GM12878 (cell line): ENCODE measurements at regions not wholly inside any gene's neighbourhood (a gene's known extent, or its start where the extent isn't known, plus 50 kb on each side); places are given as distances from the start of the nearest gene placed in this dataset.

Experiments used
- ATAC-seq: fragments of 200-7000 bp; cut with Tn5 transposase; 3 replicates; pipeline ENCODE4 v1.9.1; 2020; ENCODE audit warnings: mild to moderate bottlenecking, moderate library complexity
- BruUV-seq: library from RNA; stranded (reverse); fragments of 400-500 nt; replicated peaks from 2 replicates; lab custom pipeline; 2021; lab: Mats Ljungman, UMichigan
- CTCF ChIA-PET: fragments of 300-600 bp; sonication (Branson Sonifier 250); formaldehyde crosslinking; extraction: SDS; loops from one replicate; lab custom pipeline; 2021; ENCODE audit warnings: inconsistent platforms; lab: Yijun Ruan, JAX
- POLR2A ChIA-PET: fragments of 350-600 bp; formaldehyde crosslinking; extraction: SDS; loops from one replicate; lab custom pipeline; 2021; ENCODE audit warnings: inconsistent platforms; lab: Charles Lee
- RAD21 ChIA-PET: fragments of 300-600 bp; sonication (Branson Sonifier 250); formaldehyde crosslinking; loops from one replicate; lab custom pipeline; 2023; ENCODE audit warnings: antibody characterized with exemption; ENCODE audit not compliant: unreplicated experiment; lab: Charles Lee
- SMC1A ChIA-PET: fragments of 300-600 bp; sonication (Branson Sonifier 250); formaldehyde crosslinking; loops from one replicate; lab custom pipeline; 2023; ENCODE audit not compliant: unreplicated experiment, uncharacterized antibody; lab: Charles Lee
- DNase-seq: peaks from one replicate; pipeline ENCODE4 v3.0.0-alpha.2; 2011; ENCODE audit warnings: low read depth, low spot score
- FAIRE-seq: peaks from 3 replicates; lab custom pipeline; 2011; peaks lifted over from hg19 to GRCh38; lab: Jason Lieb, UNC
- H2AFZ ChIP-seq: 2 replicates; pipeline ENCODE4 v1.6.0; 2011; ENCODE audit warnings: low read depth, low read length, control low read depth; ENCODE audit not compliant: control insufficient read depth
- H3K27ac ChIP-seq: 2 replicates; pipeline ENCODE4 v1.5.1; 2011; ENCODE audit warnings: control low read depth; ENCODE audit not compliant: control insufficient read depth, insufficient read depth
- H3K27me3 ChIP-seq, 2 experiments: replicated peaks in 1 of 2; 2 replicates each; pipeline versions ENCODE4 v1.6.0 to v1.6.1; 2011; ENCODE audit warnings: low read length in 1 of 2; ENCODE audit not compliant: control insufficient read depth in 2 of 2, insufficient read depth in 2 of 2
- H3K36me3 ChIP-seq, 2 experiments: 2 replicates each; pipeline ENCODE4 v1.5.1; 2011; ENCODE audit warnings: low read length in 1 of 2; ENCODE audit not compliant: control insufficient read depth in 2 of 2, insufficient read depth in 2 of 2
- H3K4me1 ChIP-seq: 2 replicates; pipeline ENCODE4 v1.6.1; 2011; ENCODE audit warnings: mild to moderate bottlenecking, low read length, moderate library complexity, mixed read lengths; ENCODE audit not compliant: control insufficient read depth, insufficient read depth
- H3K4me2 ChIP-seq: 2 replicates; pipeline ENCODE4 v1.6.0; 2011; ENCODE audit warnings: control low read depth; ENCODE audit not compliant: control insufficient read depth, insufficient read depth
- H3K4me3 ChIP-seq: fragments of 200-600 bp; sonication (generic); 2 replicates; pipeline ENCODE4 v1.5.1; 2016
- H3K79me2 ChIP-seq: 2 replicates; pipeline ENCODE4 v1.6.0; 2011; ENCODE audit warnings: low read length; ENCODE audit not compliant: control insufficient read depth, insufficient read depth
- H3K9ac ChIP-seq: 2 replicates; pipeline ENCODE4 v1.8.0; 2011; ENCODE audit warnings: low read length, control low read depth, mixed read lengths; ENCODE audit not compliant: control insufficient read depth, insufficient read depth
- H3K9me3 ChIP-seq: replicated peaks from 3 replicates; pipeline ENCODE4 v1.5.1; 2011; ENCODE audit warnings: mild to moderate bottlenecking, low read length; ENCODE audit not compliant: control insufficient read depth, insufficient read depth
- H4K20me1 ChIP-seq: 2 replicates; pipeline ENCODE4 v1.6.0; 2011; ENCODE audit not compliant: control insufficient read depth, insufficient read depth
- ASH2L ChIP-seq: fragments of 300-600, 200-600 bp; sonication (generic); IDR thresholded peaks from 2 replicates; pipeline ENCODE4 v1.6.1; 2017; ENCODE audit warnings: low read depth, mild to moderate bottlenecking, borderline replicate concordance
- BACH1 ChIP-seq: fragments of 450-650 bp; IDR thresholded peaks from 2 replicates; pipeline ENCODE4 v1.6.1; 2017; ENCODE audit warnings: mild to moderate bottlenecking, borderline replicate concordance
- BCL11A ChIP-seq: IDR thresholded peaks from 2 replicates; pipeline ENCODE4 v1.6.1; 2011; ENCODE audit warnings: low read depth, low read length
- CBX3 ChIP-seq: fragments of 200-600 bp; sonication (generic); IDR thresholded peaks from 2 replicates; pipeline ENCODE4 v1.6.1; 2016; ENCODE audit warnings: low read depth, borderline replicate concordance
- CHD1 ChIP-seq: IDR thresholded peaks from 2 replicates; pipeline ENCODE4 v1.6.1; 2012; ENCODE audit warnings: low read depth, low read length, improper control_type of control experiment
- CREM ChIP-seq: IDR thresholded peaks from 2 replicates; pipeline ENCODE4 v1.6.1; 2014; ENCODE audit warnings: antibody characterized with exemption, low read depth
- IKZF1 ChIP-seq: fragments of 450-650 bp; conservative IDR thresholded peaks from 2 replicates; pipeline ENCODE4 v1.6.1; 2017; ENCODE audit warnings: antibody characterized with exemption, mild to moderate bottlenecking
- IRF3 ChIP-seq: fragments of 450-650 bp; IDR thresholded peaks from 2 replicates; pipeline ENCODE4 v1.6.1; 2014; ENCODE audit warnings: mild to moderate bottlenecking
- JUNB ChIP-seq: IDR thresholded peaks from 2 replicates; pipeline ENCODE4 v1.6.1; 2016; ENCODE audit warnings: antibody characterized with exemption, mild to moderate bottlenecking
- MEF2A ChIP-seq: IDR thresholded peaks from 2 replicates; pipeline ENCODE4 v1.6.1; 2011; ENCODE audit warnings: low read depth, mild to moderate bottlenecking, low read length, moderate library complexity; ENCODE audit not compliant: insufficient read depth
- MEF2B ChIP-seq: fragments of 450-650 bp; IDR thresholded peaks from 2 replicates; pipeline ENCODE4 v1.6.1; 2018; ENCODE audit warnings: mild to moderate bottlenecking, moderate library complexity; ENCODE audit not compliant: partially characterized antibody, poor library complexity, severe bottlenecking
- NR2C1 ChIP-seq: fragments of 450-650 bp; IDR thresholded peaks from 2 replicates; pipeline ENCODE4 v1.6.1; 2017; ENCODE audit warnings: antibody characterized with exemption, mild to moderate bottlenecking, moderate library complexity
- PAX5 ChIP-seq: IDR thresholded peaks from 2 replicates; pipeline ENCODE4 v1.6.1; 2011; ENCODE audit warnings: low read depth, low read length, borderline replicate concordance
- RCOR1 ChIP-seq: conservative IDR thresholded peaks from 2 replicates; pipeline ENCODE4 v1.6.1; 2012; ENCODE audit warnings: low read depth, low read length, improper control_type of control experiment
- SPI1 ChIP-seq: IDR thresholded peaks from 2 replicates; pipeline ENCODE4 v1.6.1; 2011; ENCODE audit warnings: low read depth, mild to moderate bottlenecking, low read length, moderate library complexity, borderline replicate concordance; ENCODE audit not compliant: insufficient read depth
- ZBED1 ChIP-seq: IDR thresholded peaks from 2 replicates; pipeline ENCODE4 v1.6.1; 2016; ENCODE audit warnings: borderline replicate concordance
- ZNF274 ChIP-seq: IDR thresholded peaks from one replicate; pipeline ENCODE4 v1.8.0; 2011; ENCODE audit not compliant: insufficient read length, insufficient read depth
- WGBS: methylation state at CpG from one replicate; pipeline ENCODE4 v1.1.6; 2016; ENCODE audit warnings: low lambda C conversion rate; ENCODE audit not compliant: insufficient replicate concordance, insufficient coverage; ENCODE audit errors: missing lambda C conversion rate; 5-methylcytosine and 5-hydroxymethylcytosine counted together
- in situ Hi-C: fragments of 300-500 bp; cut with MboI; formaldehyde crosslinking; loops from 9 replicates; pipeline ENCODE4 v1.14.3; 2018; ENCODE audit warnings: mixed read lengths
- intact Hi-C: fragments of 100-400 bp; cut with micrococcal nuclease; formaldehyde crosslinking; loops from one replicate; pipeline ENCODE4 v1.14.2; 2022; ENCODE audit not compliant: unreplicated experiment
- TF ChIP-seq, protein P1 (sequence below): fragments of 150-350 bp; IDR thresholded peaks from 2 replicates; pipeline ENCODE4 v1.6.1; 2014; ENCODE audit warnings: mild to moderate bottlenecking, low read depth, low read length
- TF ChIP-seq, protein P2 (sequence below): IDR thresholded peaks from 2 replicates; pipeline ENCODE4 v1.6.1; 2012; ENCODE audit warnings: low read depth, low read length, improper control_type of control experiment

DNA sequence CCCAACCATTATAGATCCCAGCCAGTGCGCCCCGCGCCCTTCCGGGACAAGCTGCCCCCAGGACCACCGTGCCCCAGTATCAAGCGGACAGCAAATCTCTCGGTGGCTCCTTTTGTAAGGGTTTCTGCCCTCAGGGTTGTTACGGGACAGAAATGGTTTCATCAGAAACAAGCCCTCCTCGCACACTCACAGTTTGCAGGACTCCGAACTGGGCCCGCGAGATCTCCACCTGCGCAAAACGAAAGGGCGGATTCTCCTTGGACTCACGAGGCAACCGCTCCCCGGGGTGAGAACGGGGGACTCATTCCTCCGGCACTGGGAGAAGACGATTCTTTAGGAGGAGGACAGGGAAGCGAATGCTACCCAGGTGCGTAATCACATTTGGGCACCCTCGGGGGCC, 51.1 kb upstream of the H6PD start:
- BruUV-seq: no TSS peak
- ATAC-seq: no peak
- POLR2A ChIA-PET: no interaction called here
- Histone ChIP-seq H3K36me3 (0 out of 4 replicates have a peak, but pooled peaks cover 0 to under 1% of the 10 kb centered on the region in 2 experiments), H3K4me2 (peak overlapping the region; percentile 44), H3K9ac (peak overlapping the region; percentile 20; the same call in 1 of the 2 replicates), H3K27ac (no peak overlapping the region), H4K20me1 (no peaks in the 10 kb centered on the region; the same call in 1 of the 2 replicates), H3K9me3 (no peaks in the 10 kb centered on the region), H3K27me3 (no peaks in the 10 kb centered on the region), H2AFZ (no peak overlapping the region; the same call in 1 of the 2 replicates), H3K4me3 (peak overlapping the region; percentile 90), H3K79me2 (peaks cover 54% of the 10 kb centered on the region), H3K4me1 (peaks cover 21% of the 10 kb centered on the region)
- SMC1A ChIA-PET: interaction anchor here (2.0 kb wide), 1 partner anchor 18 kb away, joined by 7 read pairs; no protein-coding TSS in a partner anchor
- RAD21 ChIA-PET: interaction anchor here (0.7 to 1.0 kb wide), 2 partner anchors 42 to 62 kb away, joined by 3 read pairs; no protein-coding TSS in a partner anchor
- 70% methylated on average over 24 of the region's 24 CpGs for WGBS
- intact Hi-C loops (loop anchor here (5.0 kb wide), 1 partner anchor 56 kb away; the partner anchor contains the start of gene GPR157), in situ Hi-C loops (no loop called here)
- no peak for DNase-seq
- CTCF ChIA-PET: interaction anchor here (1.8 kb wide), 1 partner anchor 66 kb away, joined by 5 read pairs; no protein-coding TSS in a partner anchor
- TF ChIP-seq CREM (no peak), SPI1 (no peak), PAX5 (no peak), CBX3 (no peak), ASH2L (no peak), BCL11A (no peak), NR2C1 (no peak), MEF2B (no peak), IKZF1 (no peak), ZNF274 (no peak), IRF3 (no peak), BACH1 (no peak), ZBED1 (no peak), CHD1 (no peak), MEF2A (no peak), JUNB (no peak), RCOR1 (no peak)
- TF ChIP-seq, protein P1, sequence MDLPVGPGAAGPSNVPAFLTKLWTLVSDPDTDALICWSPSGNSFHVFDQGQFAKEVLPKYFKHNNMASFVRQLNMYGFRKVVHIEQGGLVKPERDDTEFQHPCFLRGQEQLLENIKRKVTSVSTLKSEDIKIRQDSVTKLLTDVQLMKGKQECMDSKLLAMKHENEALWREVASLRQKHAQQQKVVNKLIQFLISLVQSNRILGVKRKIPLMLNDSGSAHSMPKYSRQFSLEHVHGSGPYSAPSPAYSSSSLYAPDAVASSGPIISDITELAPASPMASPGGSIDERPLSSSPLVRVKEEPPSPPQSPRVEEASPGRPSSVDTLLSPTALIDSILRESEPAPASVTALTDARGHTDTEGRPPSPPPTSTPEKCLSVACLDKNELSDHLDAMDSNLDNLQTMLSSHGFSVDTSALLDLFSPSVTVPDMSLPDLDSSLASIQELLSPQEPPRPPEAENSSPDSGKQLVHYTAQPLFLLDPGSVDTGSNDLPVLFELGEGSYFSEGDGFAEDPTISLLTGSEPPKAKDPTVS: no peak
- TF ChIP-seq, protein P2, sequence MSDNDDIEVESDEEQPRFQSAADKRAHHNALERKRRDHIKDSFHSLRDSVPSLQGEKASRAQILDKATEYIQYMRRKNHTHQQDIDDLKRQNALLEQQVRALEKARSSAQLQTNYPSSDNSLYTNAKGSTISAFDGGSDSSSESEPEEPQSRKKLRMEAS: no peak
- TF ChIP-seq, all 136 proteins: peak for 0
- no peak for FAIRE-seq
